GM12878 (cell line): ENCODE measurements at regions not wholly inside any gene's neighbourhood (a gene's known extent, or its start where the extent isn't known, plus 50 kb on each side); places are given as distances from the start of the nearest gene placed in this dataset.

Experiments
- CTCF ChIP-seq, 3 experiments: IDR thresholded peaks in 2 of 3; conservative IDR thresholded peaks in 1 of 3; 2 replicates each; pipeline ENCODE4 v1.5.1; 2011; ENCODE audit warnings: low read depth in 3 of 3, low read length in 3 of 3, mild to moderate bottlenecking in 3 of 3, control low read depth in 2 of 3, moderate library complexity in 2 of 3, inconsistent platforms in 1 of 3, mixed read lengths in 1 of 3; ENCODE audit not compliant: control insufficient read depth in 2 of 3, insufficient read depth in 1 of 3; ENCODE audit errors: extremely low read depth in 1 of 3
- EZH2 ChIP-seq: IDR thresholded peaks from 2 replicates; pipeline ENCODE4 v1.6.1; 2012; ENCODE audit warnings: low read depth, mild to moderate bottlenecking, control low read depth, inconsistent platforms, low read length, borderline replicate concordance; ENCODE audit not compliant: control insufficient read depth
- HCFC1 ChIP-seq: fragments of 150-350 bp; IDR thresholded peaks from 2 replicates; pipeline ENCODE4 v1.6.1; 2014; ENCODE audit warnings: low read length
- IRF4 ChIP-seq: IDR thresholded peaks from 2 replicates; pipeline ENCODE4 v1.6.1; 2011; ENCODE audit warnings: low read depth, low read length
- POLR2AphosphoS5 ChIP-seq: IDR thresholded peaks from 2 replicates; pipeline ENCODE4 v1.6.1; 2011; ENCODE audit warnings: mild to moderate bottlenecking, low read length, inconsistent platforms
- SIN3A ChIP-seq: IDR thresholded peaks from 2 replicates; pipeline ENCODE4 v1.6.1; 2012; ENCODE audit warnings: low read depth, low read length, improper control_type of control experiment
- TCF3 ChIP-seq: IDR thresholded peaks from 2 replicates; pipeline ENCODE4 v1.6.1; 2012; ENCODE audit warnings: low read depth, mild to moderate bottlenecking, low read length, borderline replicate concordance; ENCODE audit not compliant: insufficient read depth
- TF ChIP-seq, protein P1 (sequence below): IDR thresholded peaks from 2 replicates; pipeline ENCODE4 v1.6.1; 2011; ENCODE audit warnings: low read depth, mild to moderate bottlenecking, low read length, moderate library complexity, borderline replicate concordance; ENCODE audit errors: extremely low read depth

GRCh38 chr2:201955702-201956141, 77.9 kb upstream of the FZD7 start:
- TF ChIP-seq TCF3 (no peak), SIN3A (no peak), IRF4 (no peak), EZH2 (no peak), POLR2AphosphoS5 (no peak), CTCF (IDR thresholded peaks at IDR 0.05 in 2 of 3, conservative IDR thresholded peaks at IDR 0.05 in 1 of 3; ENCODE audit: control insufficient read depth in 2 of 3, extremely low read depth in 1 of 3, insufficient read depth in 1 of 3, low read depth in 3 of 3, low read length in 3 of 3) (no peak), HCFC1 (no peak)
- TF ChIP-seq, protein P1, sequence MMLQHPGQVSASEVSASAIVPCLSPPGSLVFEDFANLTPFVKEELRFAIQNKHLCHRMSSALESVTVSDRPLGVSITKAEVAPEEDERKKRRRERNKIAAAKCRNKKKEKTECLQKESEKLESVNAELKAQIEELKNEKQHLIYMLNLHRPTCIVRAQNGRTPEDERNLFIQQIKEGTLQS: no peak
